Keratinocyte (primary cell): ENCODE measurements at regions not wholly inside any gene's neighbourhood (a gene's known extent, or its start where the extent isn't known, plus 50 kb on each side); places are given as distances from the start of the nearest gene placed in this dataset.

Experiments
- CTCF ChIP-seq, 3 experiments: IDR thresholded peaks in 1 of 3; conservative IDR thresholded peaks in 1 of 3; optimal IDR thresholded peaks in 1 of 3; 2 replicates in 2 of 3; 3 replicates in 1 of 3; pipeline versions ENCODE3 to v1.5.1; 2011; ENCODE audit warnings: low read length in 3 of 3, mild to moderate bottlenecking in 3 of 3, moderate library complexity in 2 of 3, control low read depth in 1 of 3, inconsistent platforms in 1 of 3; ENCODE audit not compliant: insufficient read depth in 2 of 3; ENCODE audit errors: extremely low read depth in 1 of 3
- EZH2 ChIP-seq: IDR thresholded peaks from one replicate; pipeline ENCODE4 v1.6.1; 2012; ENCODE audit warnings: inconsistent platforms, mild to moderate bottlenecking, low read length, moderate library complexity

- no peak for TF ChIP-seq CTCF (optimal IDR thresholded peaks at IDR 0.05 in 1 of 3, IDR thresholded peaks at IDR 0.05 in 1 of 3, conservative IDR thresholded peaks at IDR 0.05 in 1 of 3; ENCODE audit: extremely low read depth in 1 of 3, insufficient read depth in 2 of 3, low read length in 3 of 3)
- TF ChIP-seq EZH2, result no peak
Measured at GRCh38 chr3:177878192-177878591, 658.0 kb upstream of the KCNMB2 start.
